HEK293 (cell line): ENCODE measurements at regions not wholly inside any gene's neighbourhood (a gene's known extent, or its start where the extent isn't known, plus 50 kb on each side); places are given as distances from the start of the nearest gene placed in this dataset.

Source experiments
- BCL11A ChIP-seq: fragments of 450-650 bp; formaldehyde crosslinking; IDR thresholded peaks from 2 replicates; pipeline ENCODE4 v1.5.1; 2016; ENCODE audit warnings: low read depth, missing biosample characterization, missing genetic modification characterization
- CTCF ChIP-seq: fragments of 450-650 bp; formaldehyde crosslinking; IDR thresholded peaks from 2 replicates; pipeline ENCODE4 v1.5.1; 2016; ENCODE audit warnings: missing biosample characterization, missing genetic modification characterization
- ZBTB20 ChIP-seq: fragments of 450-650 bp; formaldehyde crosslinking; IDR thresholded peaks from 2 replicates; pipeline ENCODE4 v1.5.1; 2016; ENCODE audit warnings: missing biosample characterization, missing genetic modification characterization
- ZBTB21 ChIP-seq: fragments of 450-650 bp; formaldehyde crosslinking; IDR thresholded peaks from 2 replicates; pipeline ENCODE4 v1.5.1; 2017; ENCODE audit warnings: missing biosample characterization, missing genetic modification characterization
- ZBTB26 ChIP-seq: fragments of 450-650 bp; formaldehyde crosslinking; optimal IDR thresholded peaks from 2 replicates; pipeline ENCODE3; 2016; ENCODE audit warnings: missing biosample characterization, mild to moderate bottlenecking, missing genetic modification characterization
- ZNF138 ChIP-seq: fragments of 450-650 bp; formaldehyde crosslinking; IDR thresholded peaks from 2 replicates; pipeline ENCODE4 v1.5.1; 2016; ENCODE audit warnings: missing biosample characterization, missing genetic modification characterization, borderline replicate concordance
- ZNF148 ChIP-seq: fragments of 450-650 bp; formaldehyde crosslinking; IDR thresholded peaks from 2 replicates; pipeline ENCODE4 v1.5.0; 2017; ENCODE audit warnings: missing biosample characterization, missing genetic modification characterization, borderline replicate concordance
- ZNF274 ChIP-seq, 2 experiments: fragments of 200-500 bp in 1 of 2; fragments of 450-650 bp in 1 of 2; sonication (Bioruptor generic) in 1 of 2; formaldehyde crosslinking in 1 of 2; IDR thresholded peaks; 2 replicates each; pipeline versions ENCODE4 v1.5.1 to v1.6.1; 2014 to 2016; ENCODE audit warnings: borderline replicate concordance in 1 of 2, inconsistent platforms in 1 of 2, low read length in 1 of 2, missing biosample characterization in 1 of 2, missing genetic modification characterization in 1 of 2
- ZNF416 ChIP-seq: fragments of 450-650 bp; formaldehyde crosslinking; IDR thresholded peaks from 2 replicates; pipeline ENCODE4 v1.5.1; 2016; ENCODE audit warnings: missing biosample characterization, missing genetic modification characterization
- ZNF510 ChIP-seq: fragments of 450-650 bp; formaldehyde crosslinking; IDR thresholded peaks from 2 replicates; pipeline ENCODE4 v1.5.1; 2018; ENCODE audit warnings: mild to moderate bottlenecking, missing genetic modification characterization, missing biosample characterization; ENCODE audit not compliant: insufficient replicate concordance
- ZNF555 ChIP-seq: fragments of 450-650 bp; formaldehyde crosslinking; conservative IDR thresholded peaks from 2 replicates; pipeline ENCODE4 v1.5.1; 2017; ENCODE audit warnings: missing biosample characterization, mild to moderate bottlenecking, missing genetic modification characterization, inconsistent platforms
- ZNF645 ChIP-seq: fragments of 450-650 bp; formaldehyde crosslinking; IDR thresholded peaks from 2 replicates; pipeline ENCODE4; 2016; ENCODE audit warnings: missing biosample characterization, missing genetic modification characterization
- ZNF76 ChIP-seq: fragments of 450-650 bp; formaldehyde crosslinking; IDR thresholded peaks from 2 replicates; pipeline ENCODE4; 2016; ENCODE audit warnings: low read depth, missing biosample characterization, missing genetic modification characterization, borderline replicate concordance
- ZNF776 ChIP-seq: fragments of 450-650 bp; formaldehyde crosslinking; IDR thresholded peaks from 2 replicates; pipeline ENCODE4 v1.5.0; 2017; ENCODE audit warnings: missing biosample characterization, missing genetic modification characterization, borderline replicate concordance

GRCh38 chr11:87628026-87628580, 547.1 kb downstream of the RAB38 start:
- TF ChIP-seq ZBTB26 (no peak), ZNF148 (no peak), CTCF (tag by site-specific recombination) (no peak), ZBTB21 (tag by site-specific recombination) (no peak), ZNF645 (tag by site-specific recombination) (no peak), ZNF274 (IDR thresholded peaks at IDR 0.05; ENCODE audit: low read length) (no peak), ZNF274 (tag by site-specific recombination; IDR thresholded peaks at IDR 0.05; ENCODE audit: borderline replicate concordance) (no peak), ZNF776 (tag by site-specific recombination) (no peak), ZNF555 (tag by site-specific recombination) (no peak), ZNF138 (no peak), ZNF76 (tag by site-specific recombination) (no peak), BCL11A (no peak), ZNF510 (no peak), ZBTB20 (tag by site-specific recombination) (no peak), ZNF416 (tag by site-specific recombination) (no peak)
